Esophagus squamous epithelium (tissue), 5 donors: ENCODE measurements at regions not wholly inside any gene's neighbourhood (a gene's known extent, or its start where the extent isn't known, plus 50 kb on each side); places are given as distances from the start of the nearest gene placed in this dataset.

Source experiments
- DNase-seq: peaks from one replicate; lab custom pipeline; 2025; lab: John Stamatoyannopoulos, UW
- H3K27ac ChIP-seq, 4 donors: fragments of 200-600 bp; sonication (generic); one replicate each; pipeline ENCODE4 v1.5.1; 2016 to 2019; ENCODE audit warnings: mild to moderate bottlenecking in 1 of 4
- H3K27me3 ChIP-seq, 4 donors: fragments of 200-600 bp; sonication (generic); 1 replicate in 3 of 4; 2 replicates in 1 of 4; pipeline versions ENCODE4 v1.5.1 to v1.6.0; 2017 to 2021; ENCODE audit warnings: antibody characterized with exemption in 1 of 4
- H3K36me3 ChIP-seq, 3 donors: fragments of 200-600 bp; sonication (generic); one replicate each; pipeline ENCODE4 v1.5.1; 2016 to 2019
- H3K4me1 ChIP-seq, 3 donors: fragments of 200-600 bp; sonication (generic); one replicate each; pipeline ENCODE4 v1.5.1; 2017 to 2019
- H3K4me3 ChIP-seq, 4 donors: fragments of 200-600 bp; sonication (generic); 1 replicate in 3 of 4; 2 replicates in 1 of 4; pipeline ENCODE4 v1.5.1; 2016 to 2019; ENCODE audit warnings: mild to moderate bottlenecking in 2 of 4, moderate library complexity in 1 of 4
- H3K9me3 ChIP-seq, 3 donors: fragments of 200-600 bp; sonication (generic); one replicate each; pipeline ENCODE4 v1.5.1; 2016 to 2019
- CTCF ChIP-seq, 6 experiments: fragments of 450-650 bp in 4 of 6; fragments of 200-600 bp in 2 of 6; sonication (generic) in 2 of 6; IDR thresholded peaks; one replicate each; pipeline ENCODE4 v1.5.1; 2016 to 2019; ENCODE audit warnings: antibody characterized with exemption in 6 of 6, mild to moderate bottlenecking in 4 of 6, moderate library complexity in 4 of 6
- POLR2A ChIP-seq, 4 donors: fragments of 450-650 bp; IDR thresholded peaks; one replicate each; pipeline ENCODE4 v1.6.1; 2017; ENCODE audit warnings: antibody characterized with exemption in 4 of 4, mild to moderate bottlenecking in 4 of 4, moderate library complexity in 3 of 4
- WGBS, 2 donors: methylation state at CpG; one replicate each; pipeline ENCODE4 v1.1.5; 2018; 5-methylcytosine and 5-hydroxymethylcytosine counted together
- intact Hi-C: fragments of 100-400 bp; cut with DNase I; formaldehyde crosslinking; loops from one replicate; pipeline ENCODE4 v1.15.0; 2022
- donor health status: DM: yes; HTN: yes; CAD: no.

GRCh38 chr10:58885146-58885545 lies 291.3 kb upstream of the PHYHIPL start:
- DNase-seq, result no peak
- no peaks in the 10 kb centered on the region for H3K36me3 ChIP-seq
- TF ChIP-seq CTCF (IDR thresholded peaks at IDR 0.05) (no peak), POLR2A (IDR thresholded peaks at IDR 0.05) (no peak)
- H3K4me1 ChIP-seq, result no peaks in the 10 kb centered on the region
- no peak overlapping the region for H3K4me3 ChIP-seq
- no peak overlapping the region for H3K27ac ChIP-seq
- WGBS, 2 donors, result 49 to 67% methylated on average over 3 of the region's 3 CpGs
- H3K9me3 ChIP-seq, result peaks cover 0 to 5% (median 0%) of the 10 kb centered on the region in 3 donors
- intact Hi-C loops, result no loop called here
- H3K27me3 ChIP-seq, result no peaks in the 10 kb centered on the region

GRCh38 chr10:58885686-58886345 lies 290.6 kb upstream of the PHYHIPL start:
- DNase-seq, result no peak
- WGBS, 2 donors, result 68 to 82% methylated on average over 3 of the region's 3 CpGs
- no peak for TF ChIP-seq CTCF (IDR thresholded peaks at IDR 0.05)
- TF ChIP-seq POLR2A (IDR thresholded peaks at IDR 0.05), result no peak
- Histone ChIP-seq H3K27ac (no peak overlapping the region), H3K4me3 (no peak overlapping the region), H3K4me1 (no peaks in the 10 kb centered on the region), H3K36me3 (no peaks in the 10 kb centered on the region), H3K9me3 (peaks cover 0 to 5% (median 0%) of the 10 kb centered on the region in 3 donors), H3K27me3 (no peaks in the 10 kb centered on the region)
- intact Hi-C loops, result no loop called here

GRCh38 chr10:58886406-58886805 lies 290.0 kb upstream of the PHYHIPL start:
- DNase-seq, result no peak
- Histone ChIP-seq H3K4me1 (no peaks in the 10 kb centered on the region), H3K27ac (no peak overlapping the region), H3K27me3 (no peaks in the 10 kb centered on the region), H3K4me3 (no peak overlapping the region), H3K9me3 (peaks cover 0 to 5% (median 0%) of the 10 kb centered on the region in 3 donors), H3K36me3 (no peaks in the 10 kb centered on the region)
- WGBS, 2 donors, result 20 to 35% methylated on average over 2 of the region's 2 CpGs
- TF ChIP-seq CTCF (IDR thresholded peaks at IDR 0.05), result no peak
- no peak for TF ChIP-seq POLR2A (IDR thresholded peaks at IDR 0.05)
- intact Hi-C loops, result no loop called here

- H3K27ac ChIP-seq, result no peak overlapping the region
- no peaks in the 10 kb centered on the region for H3K4me1 ChIP-seq
- H3K36me3 ChIP-seq, result no peaks in the 10 kb centered on the region
- no peak overlapping the region for H3K4me3 ChIP-seq
- 62 to 74% methylated on average over 2 of the region's 2 CpGs for WGBS, 2 donors
- intact Hi-C loops, result no loop called here
- DNase-seq, result no peak
- TF ChIP-seq POLR2A (IDR thresholded peaks at IDR 0.05), result no peak
- TF ChIP-seq CTCF (IDR thresholded peaks at IDR 0.05), result no peak
- no peaks in the 10 kb centered on the region for H3K27me3 ChIP-seq
- peaks cover 0 to 2% (median 0%) of the 10 kb centered on the region in 3 donors for H3K9me3 ChIP-seq
Measured at GRCh38 chr10:58887474-58887873, 289.0 kb upstream of the PHYHIPL start.

- DNase-seq, result no peak
- H3K9me3 ChIP-seq, result no peaks in the 10 kb centered on the region
- H3K4me3 ChIP-seq, result no peak overlapping the region
- no peak overlapping the region for H3K27ac ChIP-seq
- no peaks in the 10 kb centered on the region for H3K27me3 ChIP-seq
- WGBS, 2 donors, result 68 to 70% methylated on average over 3 of the region's 3 CpGs
- H3K36me3 ChIP-seq, result no peaks in the 10 kb centered on the region
- no peaks in the 10 kb centered on the region for H3K4me1 ChIP-seq
- TF ChIP-seq CTCF (IDR thresholded peaks at IDR 0.05) (no peak), POLR2A (IDR thresholded peaks at IDR 0.05) (no peak)
- intact Hi-C loops, result no loop called here
Measured at GRCh38 chr10:58888957-58889356, 287.5 kb upstream of the PHYHIPL start.
